Vagina (tissue), 2 donors: ENCODE measurements at regions not wholly inside any gene's neighbourhood (a gene's known extent, or its start where the extent isn't known, plus 50 kb on each side); places are given as distances from the start of the nearest gene placed in this dataset.

Source experiments
- POLR2A ChIP-seq, 2 donors: fragments of 450-650 bp; IDR thresholded peaks; one replicate each; pipeline ENCODE4 v1.6.1; 2017; ENCODE audit warnings: antibody characterized with exemption in 2 of 2, mild to moderate bottlenecking in 2 of 2, moderate library complexity in 2 of 2
- POLR2AphosphoS5 ChIP-seq, 2 donors: sonication (generic); formaldehyde crosslinking; IDR thresholded peaks; one replicate each; pipeline ENCODE4 v1.9.0; 2017; ENCODE audit warnings: antibody characterized with exemption in 2 of 2, mild to moderate bottlenecking in 2 of 2, low read depth in 1 of 2; ENCODE audit not compliant: insufficient read depth in 1 of 2
- TF ChIP-seq, protein P1 (sequence below), 3 experiments: fragments of 450-650 bp in 2 of 3; fragments of 200-600 bp in 1 of 3; sonication (generic) in 1 of 3; IDR thresholded peaks; one replicate each; pipeline ENCODE4 v1.5.1; 2017 to 2019; ENCODE audit warnings: antibody characterized with exemption in 3 of 3, mild to moderate bottlenecking in 2 of 3, moderate library complexity in 2 of 3

DNA sequence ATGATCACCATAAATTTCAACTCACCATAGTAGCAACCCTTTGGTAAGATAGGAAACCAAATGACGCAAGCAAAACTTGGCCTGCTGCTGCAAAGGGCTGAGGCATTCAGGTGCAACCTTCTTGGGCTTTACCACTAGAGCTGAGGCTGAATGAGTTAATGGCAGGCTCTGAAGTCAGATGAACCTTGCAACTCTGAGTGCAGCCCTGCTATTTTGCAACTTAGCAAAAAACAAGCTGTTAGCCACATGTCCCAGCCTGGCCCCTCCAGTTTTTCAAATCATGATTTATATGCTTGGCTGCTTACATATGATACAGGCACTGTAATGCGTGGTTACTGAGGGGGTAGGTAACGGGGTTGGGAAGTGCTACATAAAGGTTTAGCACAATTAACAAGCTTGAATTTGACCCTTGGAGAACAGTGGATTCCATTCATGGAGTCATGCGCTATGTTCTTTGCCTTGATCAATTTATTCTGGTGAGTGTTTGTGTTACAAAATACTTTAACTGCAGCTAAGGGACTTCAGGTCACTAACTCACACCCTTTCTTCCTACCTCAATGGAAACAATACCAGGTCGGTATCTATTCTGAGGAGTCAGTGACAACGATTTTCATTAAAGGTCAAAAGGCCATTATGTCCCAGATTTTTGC lies 80.5 kb upstream of the PPARGC1A start:
- TF ChIP-seq, protein P1, sequence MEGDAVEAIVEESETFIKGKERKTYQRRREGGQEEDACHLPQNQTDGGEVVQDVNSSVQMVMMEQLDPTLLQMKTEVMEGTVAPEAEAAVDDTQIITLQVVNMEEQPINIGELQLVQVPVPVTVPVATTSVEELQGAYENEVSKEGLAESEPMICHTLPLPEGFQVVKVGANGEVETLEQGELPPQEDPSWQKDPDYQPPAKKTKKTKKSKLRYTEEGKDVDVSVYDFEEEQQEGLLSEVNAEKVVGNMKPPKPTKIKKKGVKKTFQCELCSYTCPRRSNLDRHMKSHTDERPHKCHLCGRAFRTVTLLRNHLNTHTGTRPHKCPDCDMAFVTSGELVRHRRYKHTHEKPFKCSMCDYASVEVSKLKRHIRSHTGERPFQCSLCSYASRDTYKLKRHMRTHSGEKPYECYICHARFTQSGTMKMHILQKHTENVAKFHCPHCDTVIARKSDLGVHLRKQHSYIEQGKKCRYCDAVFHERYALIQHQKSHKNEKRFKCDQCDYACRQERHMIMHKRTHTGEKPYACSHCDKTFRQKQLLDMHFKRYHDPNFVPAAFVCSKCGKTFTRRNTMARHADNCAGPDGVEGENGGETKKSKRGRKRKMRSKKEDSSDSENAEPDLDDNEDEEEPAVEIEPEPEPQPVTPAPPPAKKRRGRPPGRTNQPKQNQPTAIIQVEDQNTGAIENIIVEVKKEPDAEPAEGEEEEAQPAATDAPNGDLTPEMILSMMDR (IDR thresholded peaks at IDR 0.05): no peak
- TF ChIP-seq POLR2A (IDR thresholded peaks at IDR 0.05) (no peak), POLR2AphosphoS5 (IDR thresholded peaks at IDR 0.05; ENCODE audit: insufficient read depth in 1 of 2, low read depth in 1 of 2) (no peak)
